ENCODE measurements at regions not wholly inside any gene's neighbourhood (a gene's known extent, or its start where the extent isn't known, plus 50 kb on each side); places are given as distances from the start of the nearest gene placed in this dataset.

- DNase-seq = no peak
These were observed 836.1 kb downstream of the CBLN2 start for GRCh38 chr18:71707985-71708500.

GRCh38 chr18:71707400-71707799 lies 836.7 kb downstream of the CBLN2 start:
- DNase-seq = no peak

- DNase-seq = no peak
These were observed 854.6 kb downstream of the CBLN2 start for GRCh38 chr18:71689416-71690160.

- DNase-seq = no peak
These were observed 861.6 kb downstream of the CBLN2 start for GRCh38 chr18:71682591-71682990.

- no peak for DNase-seq
These were observed 866.0 kb downstream of the CBLN2 start for GRCh38 chr18:71678144-71678543.

- no peak for DNase-seq
These were observed 870.2 kb downstream of the CBLN2 start for GRCh38 chr18:71673954-71674353.

- no peak for DNase-seq
These were observed 870.6 kb downstream of the CBLN2 start for GRCh38 chr18:71673498-71673897.

GRCh38 chr18:71666481-71666880 lies 877.7 kb downstream of the CBLN2 start:
- DNase-seq = no peak

GRCh38 chr18:71665131-71665530 lies 879.0 kb downstream of the CBLN2 start:
- no peak for DNase-seq

- DNase-seq = no peak
These were observed 900.3 kb downstream of the CBLN2 start for GRCh38 chr18:71643822-71644221.

GRCh38 chr18:71630696-71631095 lies 913.4 kb downstream of the CBLN2 start:
- DNase-seq = no peak

- no peak for DNase-seq
These were observed 918.5 kb downstream of the CBLN2 start for GRCh38 chr18:71625556-71626090.

- DNase-seq = no peak
These were observed 945.8 kb downstream of the CBLN2 start for GRCh38 chr18:71598374-71598773.

GRCh38 chr18:71597219-71597618 lies 946.9 kb downstream of the CBLN2 start:
- no peak for DNase-seq

GRCh38 chr18:71583252-71583651 lies 960.9 kb downstream of the CBLN2 start:
- DNase-seq = no peak

- no peak for DNase-seq
These were observed 989.5 kb downstream of the CBLN2 start for GRCh38 chr18:71554686-71555085.

- no peak for DNase-seq
These were observed 1002.5 kb downstream of the CBLN2 start for GRCh38 chr18:71541643-71542042.

- no peak for DNase-seq
These were observed 1014.3 kb downstream of the CBLN2 start for GRCh38 chr18:71529703-71530303.

- no peak for DNase-seq
These were observed 1020.4 kb downstream of the CBLN2 start for GRCh38 chr18:71523483-71524435.

- no peak for DNase-seq
These were observed 1038.6 kb downstream of the CBLN2 start for GRCh38 chr18:71505526-71505925.

GRCh38 chr18:71503222-71503621 lies 1040.9 kb downstream of the CBLN2 start:
- no peak for DNase-seq

- DNase-seq = no peak
These were observed 1058.5 kb downstream of the CBLN2 start for GRCh38 chr18:71485611-71486010.
